WI38 (cell line): ENCODE measurements at regions not wholly inside any gene's neighbourhood (a gene's known extent, or its start where the extent isn't known, plus 50 kb on each side); places are given as distances from the start of the nearest gene placed in this dataset.
"Not testable (repeated sequence)": the region's sequence is repeated elsewhere in the genome, so short reads cannot be mapped to it uniquely, and the experiment has no call there.

ENCODE experiments used
- H3K4me3 ChIP-seq: 2 replicates; pipeline ENCODE4 v1.5.1; 2011; ENCODE audit warnings: low read depth, mild to moderate bottlenecking, control low read depth, low read length
- CTCF ChIP-seq: IDR thresholded peaks from 2 replicates; pipeline ENCODE4 v1.5.1; 2012; ENCODE audit warnings: low read depth, mild to moderate bottlenecking, control low read depth, low read length

GRCh38 chr13:70529652-70530051, 421.4 kb upstream of the KLHL1 start:
- TF ChIP-seq CTCF = no peak
- no peak overlapping the region for H3K4me3 ChIP-seq

- H3K4me3 ChIP-seq = no peak overlapping the region
- TF ChIP-seq CTCF = no peak
Measured at GRCh38 chr13:70527599-70527998, 419.3 kb upstream of the KLHL1 start.

- TF ChIP-seq CTCF = no peak
Measured at GRCh38 chr13:70523622-70524021, 415.4 kb upstream of the KLHL1 start.

GRCh38 chr13:70520275-70521036, 412.2 kb upstream of the KLHL1 start:
- TF ChIP-seq CTCF = no peak
- no peak overlapping the region for H3K4me3 ChIP-seq

More at GRCh38 chr13:70523622-70524021, 415.4 kb upstream of the KLHL1 start:
- H3K4me3 ChIP-seq = no peak overlapping the region

GRCh38 chr13:70518081-70518480, 409.8 kb upstream of the KLHL1 start:
- H3K4me3 ChIP-seq = no peak overlapping the region
- no peak for TF ChIP-seq CTCF

- H3K4me3 ChIP-seq = no peak overlapping the region
- no peak for TF ChIP-seq CTCF
Measured at GRCh38 chr13:70516226-70516625, 408.0 kb upstream of the KLHL1 start.

- not testable (repeated sequence) for H3K4me3 ChIP-seq
Measured at GRCh38 chr13:70511861-70512417, 403.7 kb upstream of the KLHL1 start.

- TF ChIP-seq CTCF = no peak
- H3K4me3 ChIP-seq = no peak overlapping the region
Measured at GRCh38 chr13:70505809-70506208, 397.6 kb upstream of the KLHL1 start.
